CD4-positive, CD25-positive, alpha-beta regulatory T cell (primary cell): ENCODE measurements at regions not wholly inside any gene's neighbourhood (a gene's known extent, or its start where the extent isn't known, plus 50 kb on each side); places are given as distances from the start of the nearest gene placed in this dataset.

Experiments
- ATAC-seq, 2 donors: fragments of 150-1000 bp; cut with Tn5 transposase; one replicate each; pipeline ENCODE4 v1.10.0; 2021; ENCODE audit warnings: low read depth in 2 of 2, moderate number of reproducible peaks in 2 of 2, moderate library complexity in 1 of 2
- DNase-seq, 3 donors: peaks; one replicate each; pipeline versions ENCODE4 v3.0.0 to v3.0.0-alpha.2; 2012 to 2022; ENCODE audit warnings: mixed read lengths in 1 of 3
- H3K27ac ChIP-seq: one replicate; pipeline ENCODE4 v1.7.0; 2013; ENCODE audit warnings: mild to moderate bottlenecking, low read length; ENCODE audit not compliant: insufficient read depth, poor library complexity, severe bottlenecking
- H3K27me3 ChIP-seq: one replicate; pipeline ENCODE4 v1.7.0; 2013; ENCODE audit warnings: low read length; ENCODE audit not compliant: control insufficient read depth, insufficient read depth
- H3K36me3 ChIP-seq: one replicate; pipeline ENCODE4 v1.7.0; 2013; ENCODE audit warnings: mild to moderate bottlenecking, low read length, moderate library complexity; ENCODE audit not compliant: control insufficient read depth, insufficient read depth
- H3K4me1 ChIP-seq: 2 replicates; pipeline ENCODE4 v1.7.0; 2013; ENCODE audit warnings: mild to moderate bottlenecking, low read length; ENCODE audit not compliant: insufficient read depth, control insufficient read depth, poor library complexity, severe bottlenecking
- H3K4me3 ChIP-seq: one replicate; pipeline ENCODE4 v1.7.0; 2013; ENCODE audit warnings: low read depth, mild to moderate bottlenecking, low read length, moderate library complexity
- H3K9me3 ChIP-seq, 2 experiments: 1 replicate in 1 of 2; 2 replicates in 1 of 2; pipeline ENCODE4 v1.7.0; 2013; ENCODE audit warnings: low read length in 2 of 2, mild to moderate bottlenecking in 1 of 2, moderate library complexity in 1 of 2; ENCODE audit not compliant: control insufficient read depth in 2 of 2
- H3K27ac Mint-ChIP-seq, 3 donors: one replicate each; pipeline ENCODE4 v1.8.0; 2020 to 2022; ENCODE audit warnings: mild to moderate bottlenecking in 3 of 3, mixed read lengths in 3 of 3, moderate library complexity in 2 of 3
- H3K27me3 Mint-ChIP-seq: one replicate; pipeline ENCODE4 v1.8.0; 2022; ENCODE audit warnings: mild to moderate bottlenecking, mixed read lengths
- H3K36me3 Mint-ChIP-seq: one replicate; pipeline ENCODE4 v1.8.0; 2020; ENCODE audit warnings: mixed read lengths
- H3K4me1 Mint-ChIP-seq, 4 donors: one replicate each; pipeline ENCODE4 v1.8.0; 2020 to 2022; ENCODE audit warnings: mixed read lengths in 4 of 4, mild to moderate bottlenecking in 1 of 4
- H3K4me3 Mint-ChIP-seq, 4 donors: one replicate each; pipeline ENCODE4 v1.8.0; 2020 to 2022; ENCODE audit warnings: mild to moderate bottlenecking in 4 of 4, mixed read lengths in 4 of 4, moderate library complexity in 3 of 4
- H3K9me3 Mint-ChIP-seq, 7 donors: one replicate each; pipeline ENCODE4 v1.8.0; 2020 to 2022; ENCODE audit warnings: mixed read lengths in 7 of 7, mild to moderate bottlenecking in 3 of 7, moderate library complexity in 2 of 7

DNA sequence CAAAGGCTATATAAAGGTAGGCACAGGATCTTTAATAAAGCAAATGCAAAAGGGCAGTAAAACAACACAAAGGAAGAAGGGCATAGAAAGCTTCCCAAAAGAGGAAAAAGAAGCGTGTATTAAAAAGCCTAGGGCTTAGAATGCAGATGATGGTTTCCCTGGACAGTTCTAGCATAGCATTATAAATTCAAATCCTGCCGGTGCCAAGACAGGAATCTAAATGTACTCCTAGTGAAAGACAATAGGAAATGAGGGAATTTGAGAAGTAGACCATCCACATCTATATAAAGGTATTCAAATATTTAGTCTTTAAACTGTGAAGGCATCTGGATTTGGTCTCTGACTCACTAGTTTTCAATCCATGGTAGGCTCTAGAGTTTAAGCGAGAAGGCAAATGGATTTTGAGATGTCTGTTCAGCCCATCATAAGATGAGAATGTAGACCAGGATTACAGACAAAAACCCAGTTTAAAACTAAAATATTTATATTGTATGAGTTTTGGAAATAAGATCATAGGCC is 431.8 kb downstream of the TBL1XR1 start:
- no peak overlapping the region for H3K4me3 Mint-ChIP-seq
- no peaks in the 10 kb centered on the region for H3K36me3 Mint-ChIP-seq
- no peaks in the 10 kb centered on the region for H3K4me1 Mint-ChIP-seq
- H3K27ac Mint-ChIP-seq, result no peak overlapping the region
- Histone ChIP-seq H3K36me3 (no peaks in the 10 kb centered on the region), H3K4me1 (no peaks in the 10 kb centered on the region), H3K4me3 (no peak overlapping the region), H3K27me3 (no peaks in the 10 kb centered on the region), H3K9me3 (no peaks in the 10 kb centered on the region), H3K27ac (no peak overlapping the region)
- no peak for ATAC-seq
- H3K27me3 Mint-ChIP-seq, result no peaks in the 10 kb centered on the region
- DNase-seq, result no peak
- H3K9me3 Mint-ChIP-seq, result peaks cover 0 to 7% (median 5%) of the 10 kb centered on the region in 7 donors

GRCh38 chr3:176759815-176760506 is 437.3 kb downstream of the TBL1XR1 start:
- Histone ChIP-seq H3K27ac (no peak overlapping the region), H3K4me1 (no peaks in the 10 kb centered on the region), H3K4me3 (no peak overlapping the region), H3K27me3 (no peaks in the 10 kb centered on the region), H3K36me3 (no peaks in the 10 kb centered on the region), H3K9me3 (no peaks in the 10 kb centered on the region)
- ATAC-seq (no peak), DNase-seq (no peak)
- H3K4me1 Mint-ChIP-seq, result no peaks in the 10 kb centered on the region
- no peaks in the 10 kb centered on the region for H3K36me3 Mint-ChIP-seq
- H3K4me3 Mint-ChIP-seq, result no peak overlapping the region
- H3K27me3 Mint-ChIP-seq, result no peaks in the 10 kb centered on the region
- H3K27ac Mint-ChIP-seq, result no peak overlapping the region
- H3K9me3 Mint-ChIP-seq, result peaks cover 0 to 5% (median 1%) of the 10 kb centered on the region in 7 donors

DNA sequence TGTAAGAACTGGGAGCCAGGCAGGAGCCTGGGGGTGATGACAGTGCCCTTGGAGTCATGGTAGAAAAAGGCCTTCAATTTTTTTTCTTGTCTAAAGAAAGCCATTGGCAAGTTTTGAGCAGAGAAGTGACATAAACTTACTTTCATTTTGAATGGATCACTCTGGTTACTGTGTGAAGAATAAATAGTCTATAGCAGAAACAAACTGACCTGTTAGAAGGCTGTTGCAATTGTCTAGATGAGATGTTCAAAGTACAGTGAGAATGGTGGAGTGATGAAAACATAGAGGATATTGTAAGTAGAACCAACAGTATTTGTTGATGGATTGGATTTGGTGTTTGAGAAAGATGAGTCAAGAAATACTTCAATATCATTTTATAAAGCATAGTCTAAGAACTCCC is 439.9 kb downstream of the TBL1XR1 start:
- H3K4me3 ChIP-seq, result no peak overlapping the region
- H3K27ac ChIP-seq, result no peak overlapping the region
- Mint-ChIP-seq H3K4me1 (no peaks in the 10 kb centered on the region), H3K27me3 (no peaks in the 10 kb centered on the region), H3K4me3 (no peak overlapping the region), H3K9me3 (peaks cover 0 to 3% (median 0%) of the 10 kb centered on the region in 7 donors), H3K36me3 (no peaks in the 10 kb centered on the region), H3K27ac (no peak overlapping the region)
- ATAC-seq (no peak), DNase-seq (no peak)
- H3K36me3 ChIP-seq, result no peaks in the 10 kb centered on the region
- no peaks in the 10 kb centered on the region for H3K27me3 ChIP-seq
- H3K4me1 ChIP-seq, result no peaks in the 10 kb centered on the region
- no peaks in the 10 kb centered on the region for H3K9me3 ChIP-seq

DNA sequence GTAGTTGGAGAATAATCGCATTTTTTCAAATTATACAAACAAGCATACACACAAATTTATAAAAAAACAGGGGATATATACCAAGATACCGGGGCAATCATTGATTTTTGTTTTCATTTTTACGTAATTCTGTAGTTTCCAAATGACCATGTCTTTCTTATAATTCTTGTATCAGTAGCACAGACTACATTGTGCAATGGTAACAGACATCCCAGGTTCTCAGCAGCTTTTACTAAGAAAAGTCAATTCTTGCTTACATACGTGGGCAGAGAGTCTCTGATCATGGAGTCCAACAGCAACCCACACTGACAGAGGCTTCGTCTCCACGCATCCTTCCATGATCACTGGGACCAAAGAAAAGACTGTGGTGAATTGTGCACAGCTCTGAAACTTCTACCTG is 441.3 kb downstream of the TBL1XR1 start:
- no peak overlapping the region for H3K27ac Mint-ChIP-seq
- Histone ChIP-seq H3K27me3 (no peaks in the 10 kb centered on the region), H3K27ac (no peak overlapping the region), H3K4me1 (no peaks in the 10 kb centered on the region), H3K9me3 (no peaks in the 10 kb centered on the region), H3K36me3 (no peaks in the 10 kb centered on the region), H3K4me3 (no peak overlapping the region)
- no peaks in the 10 kb centered on the region for H3K27me3 Mint-ChIP-seq
- H3K36me3 Mint-ChIP-seq, result no peaks in the 10 kb centered on the region
- no peak for ATAC-seq
- no peak overlapping the region for H3K4me3 Mint-ChIP-seq
- H3K4me1 Mint-ChIP-seq, result no peaks in the 10 kb centered on the region
- peaks cover 0 to 3% (median 0%) of the 10 kb centered on the region in 7 donors for H3K9me3 Mint-ChIP-seq
- no peak for DNase-seq

DNA sequence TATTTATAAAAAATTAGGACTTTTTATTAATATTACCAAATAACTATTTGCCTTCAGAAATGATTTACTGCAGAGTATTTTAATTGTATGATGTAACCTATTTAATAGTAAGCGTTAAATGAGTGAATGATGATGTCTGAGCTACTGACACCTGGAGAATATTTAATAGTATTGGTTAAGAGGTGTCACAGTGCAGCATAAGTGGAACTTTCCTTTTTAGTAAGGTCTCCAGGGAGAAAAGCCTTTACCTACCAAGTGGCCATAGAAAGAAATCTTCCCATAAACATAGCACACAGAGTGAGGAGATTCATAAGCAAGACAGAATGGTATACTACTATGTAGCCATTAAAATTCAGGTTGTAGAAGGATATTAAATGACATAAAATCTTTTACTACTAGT is 441.7 kb downstream of the TBL1XR1 start:
- Histone ChIP-seq H3K27me3 (no peaks in the 10 kb centered on the region), H3K4me3 (no peak overlapping the region), H3K27ac (no peak overlapping the region), H3K36me3 (no peaks in the 10 kb centered on the region), H3K4me1 (no peaks in the 10 kb centered on the region), H3K9me3 (no peaks in the 10 kb centered on the region)
- H3K27ac Mint-ChIP-seq, result no peak overlapping the region
- H3K27me3 Mint-ChIP-seq, result no peaks in the 10 kb centered on the region
- H3K9me3 Mint-ChIP-seq, result peaks cover 0 to 3% (median 0%) of the 10 kb centered on the region in 7 donors
- DNase-seq (no peak), ATAC-seq (no peak)
- H3K4me1 Mint-ChIP-seq, result no peaks in the 10 kb centered on the region
- H3K36me3 Mint-ChIP-seq, result no peaks in the 10 kb centered on the region
- H3K4me3 Mint-ChIP-seq, result no peak overlapping the region

DNA sequence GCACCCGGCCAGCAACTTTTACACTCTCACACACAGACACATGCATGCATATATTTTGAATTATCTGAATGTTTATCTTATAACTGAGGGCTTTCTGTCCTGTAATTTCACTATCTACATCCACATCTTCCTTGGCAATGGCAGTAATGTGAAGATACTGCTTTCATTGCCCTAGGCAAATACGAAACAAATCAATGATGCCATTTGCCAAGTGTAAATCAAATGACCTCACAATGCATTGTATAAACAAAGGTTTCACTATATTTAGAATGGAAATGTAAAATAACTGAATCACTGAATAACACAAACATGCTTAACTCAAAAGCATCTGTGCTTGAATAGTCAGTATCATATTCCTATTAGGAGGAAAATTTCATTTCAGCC is 455.6 kb downstream of the TBL1XR1 start:
- Histone ChIP-seq H3K9me3 (no peaks in the 10 kb centered on the region), H3K4me1 (no peaks in the 10 kb centered on the region), H3K27me3 (no peaks in the 10 kb centered on the region), H3K36me3 (no peaks in the 10 kb centered on the region), H3K4me3 (no peak overlapping the region), H3K27ac (no peak overlapping the region)
- Mint-ChIP-seq H3K27me3 (no peaks in the 10 kb centered on the region), H3K9me3 (no peaks in the 10 kb centered on the region), H3K4me1 (no peaks in the 10 kb centered on the region), H3K36me3 (no peaks in the 10 kb centered on the region), H3K27ac (no peak overlapping the region), H3K4me3 (no peak overlapping the region)
- DNase-seq, result no peak
- no peak for ATAC-seq

GRCh38 chr3:176740906-176741663 is 456.2 kb downstream of the TBL1XR1 start:
- no peak for DNase-seq
- Mint-ChIP-seq H3K4me3 (no peak overlapping the region), H3K4me1 (no peaks in the 10 kb centered on the region), H3K27ac (no peak overlapping the region), H3K36me3 (no peaks in the 10 kb centered on the region), H3K27me3 (no peaks in the 10 kb centered on the region), H3K9me3 (no peaks in the 10 kb centered on the region)
- Histone ChIP-seq H3K4me3 (no peak overlapping the region), H3K4me1 (no peaks in the 10 kb centered on the region), H3K9me3 (no peaks in the 10 kb centered on the region), H3K36me3 (no peaks in the 10 kb centered on the region), H3K27ac (no peak overlapping the region), H3K27me3 (no peaks in the 10 kb centered on the region)
- ATAC-seq, result no peak

- Histone ChIP-seq H3K4me1 (no peaks in the 10 kb centered on the region), H3K27me3 (no peaks in the 10 kb centered on the region), H3K4me3 (no peak overlapping the region), H3K27ac (no peak overlapping the region), H3K36me3 (no peaks in the 10 kb centered on the region), H3K9me3 (no peaks in the 10 kb centered on the region)
- Mint-ChIP-seq H3K4me1 (no peaks in the 10 kb centered on the region), H3K9me3 (peaks cover 0 to 3% (median 0%) of the 10 kb centered on the region in 7 donors), H3K36me3 (no peaks in the 10 kb centered on the region), H3K27me3 (no peaks in the 10 kb centered on the region), H3K4me3 (no peak overlapping the region), H3K27ac (no peak overlapping the region)
- no peak for ATAC-seq
- no peak for DNase-seq
Observed at GRCh38 chr3:176739159-176739558, 458.1 kb downstream of the TBL1XR1 start.
